K562 (cell line): ENCODE measurements at regions not wholly inside any gene's neighbourhood (a gene's known extent, or its start where the extent isn't known, plus 50 kb on each side); places are given as distances from the start of the nearest gene placed in this dataset.

Experiments
- ATAC-seq: fragments of 200-7000 bp; cut with Tn5 transposase; 3 replicates; pipeline ENCODE4 v1.9.1; 2020; ENCODE audit warnings: moderate library complexity
- BruUV-seq: library from RNA; stranded (reverse); fragments of 400-500 nt; replicated peaks from 2 replicates; lab custom pipeline; 2021; lab: Mats Ljungman, UMichigan
- CTCF ChIA-PET: fragments of 300-600 bp; formaldehyde crosslinking; extraction: SDS; loops from one replicate; lab custom pipeline; 2021; ENCODE audit warnings: low intra/inter-chr PET ratio; lab: Yijun Ruan, JAX
- POLR2A ChIA-PET: fragments of 300-600, 350-650 bp; sonication (Branson Sonifier 250); formaldehyde crosslinking; extraction: SDS; loops from one replicate; lab custom pipeline; 2021; ENCODE audit warnings: antibody characterized with exemption, inconsistent platforms; lab: Yijun Ruan, JAX
- DNase-seq, 4 experiments: peaks; one replicate each; pipeline versions ENCODE4 v3.0.0 to v3.0.0-alpha.2; 2011 to 2018; ENCODE audit warnings: low spot score in 3 of 4, mixed read lengths in 3 of 4; ENCODE audit errors: extremely low read depth in 1 of 4
- FAIRE-seq: peaks from 2 replicates; lab custom pipeline; 2011; peaks lifted over from hg19 to GRCh38; lab: Jason Lieb, UNC
- H2AFZ ChIP-seq: 2 replicates; pipeline ENCODE4 v1.6.0; 2011; ENCODE audit warnings: low read depth, low read length, control low read depth, inconsistent platforms
- H3K27ac ChIP-seq: fragments of 200-600 bp; 3 replicates; pipeline ENCODE4 v1.8.0; 2011; ENCODE audit warnings: low read depth, mild to moderate bottlenecking, control low read depth, inconsistent platforms, low read length, moderate library complexity, mixed read lengths; ENCODE audit errors: extremely low read depth
- H3K27me3 ChIP-seq, 2 experiments: fragments of 300-600 bp in 1 of 2; 2 replicates in 1 of 2; 3 replicates in 1 of 2; pipeline versions ENCODE4 v1.6.0 to v1.8.0; 2011; ENCODE audit warnings: inconsistent platforms in 2 of 2, low read length in 2 of 2, mild to moderate bottlenecking in 1 of 2, mixed read lengths in 1 of 2, moderate library complexity in 1 of 2; ENCODE audit not compliant: control insufficient read depth in 2 of 2, insufficient read depth in 2 of 2
- H3K36me3 ChIP-seq: fragments of 300-600 bp; 3 replicates; pipeline ENCODE4 v1.8.0; 2011; ENCODE audit warnings: mild to moderate bottlenecking, low read length, inconsistent platforms; ENCODE audit not compliant: control insufficient read depth, insufficient read depth
- H3K4me1 ChIP-seq, 2 experiments: fragments of 200-600 bp in 1 of 2; replicated peaks in 1 of 2; 2 replicates in 1 of 2; 3 replicates in 1 of 2; pipeline versions ENCODE4 v1.5.1 to v1.8.0; 2011; ENCODE audit warnings: inconsistent platforms in 2 of 2, low read length in 2 of 2, mild to moderate bottlenecking in 1 of 2, mixed read lengths in 1 of 2, moderate library complexity in 1 of 2; ENCODE audit not compliant: control insufficient read depth in 2 of 2, insufficient read depth in 2 of 2
- H3K4me2 ChIP-seq: 2 replicates; pipeline ENCODE4 v1.6.1; 2011; ENCODE audit warnings: low read length, control low read depth, inconsistent platforms, mixed read lengths; ENCODE audit not compliant: insufficient read depth
- H3K4me3 ChIP-seq: fragments of 200-600 bp; sonication (generic), shearing (Covaris generic); 2 replicates; pipeline ENCODE4 v1.5.1; 2016; ENCODE audit warnings: control low read depth, inconsistent platforms
- H3K79me2 ChIP-seq: fragments of 200-600 bp; 3 replicates; pipeline ENCODE4 v1.8.0; 2011; ENCODE audit warnings: low read length, inconsistent platforms; ENCODE audit not compliant: control insufficient read depth, insufficient read depth
- H3K9ac ChIP-seq, 2 experiments: 2 replicates each; pipeline versions ENCODE4 v1.6.0 to v1.6.1; 2011; ENCODE audit warnings: low read depth in 2 of 2, low read length in 2 of 2, control low read depth in 1 of 2, inconsistent platforms in 1 of 2, mild to moderate bottlenecking in 1 of 2, mixed read lengths in 1 of 2; ENCODE audit not compliant: insufficient read depth in 1 of 2
- H3K9me1 ChIP-seq: one replicate; pipeline ENCODE4 v1.6.0; 2011; ENCODE audit warnings: inconsistent platforms, mild to moderate bottlenecking, low read length, moderate library complexity; ENCODE audit not compliant: control insufficient read depth, insufficient read depth
- H3K9me3 ChIP-seq: replicated peaks from 2 replicates; pipeline ENCODE4 v1.5.1; 2011; ENCODE audit warnings: low read depth, low read length, inconsistent platforms; ENCODE audit not compliant: control insufficient read depth, insufficient read depth
- H4K20me1 ChIP-seq: replicated peaks from 2 replicates; pipeline ENCODE4 v1.6.1; 2011; ENCODE audit warnings: low read length, inconsistent platforms, mixed read lengths; ENCODE audit not compliant: control insufficient read depth, insufficient read depth
- C11orf30 ChIP-seq: fragments of 450-650 bp; IDR thresholded peaks from 2 replicates; pipeline ENCODE4 v1.6.1; 2016; ENCODE audit warnings: low read depth, mild to moderate bottlenecking
- CUX1 ChIP-seq: fragments of 200-800 bp; sonication (Bioruptor generic); IDR thresholded peaks from 2 replicates; pipeline ENCODE4 v1.6.1; 2016; ENCODE audit warnings: missing genetic modification characterization, missing compliant biosample characterization
- DMBX1 ChIP-seq: fragments of 250-450 bp; sonication (Bioruptor Pico); IDR thresholded peaks from 2 replicates; pipeline ENCODE4 v1.8.0; 2022; ENCODE audit warnings: inconsistent platforms, mild to moderate bottlenecking, moderate library complexity, borderline replicate concordance
- PKNOX1 ChIP-seq: fragments of 450-650 bp; IDR thresholded peaks from 2 replicates; pipeline ENCODE4 v1.6.1; 2016
- RBFOX2 ChIP-seq: fragments of 200-400 bp; formaldehyde crosslinking; IDR thresholded peaks from 2 replicates; pipeline ENCODE4 v1.6.1; 2017; ENCODE audit warnings: low read depth, mild to moderate bottlenecking, low read length, moderate library complexity
- TAL1 ChIP-seq: fragments of 450-650 bp; IDR thresholded peaks from 2 replicates; pipeline ENCODE4 v1.6.1; 2016; ENCODE audit warnings: mild to moderate bottlenecking
- ZC3H4 ChIP-seq: sonication (generic); formaldehyde crosslinking; IDR thresholded peaks from 2 replicates; pipeline ENCODE4 v1.9.0; 2021; ENCODE audit warnings: missing genetic modification reagents, borderline replicate concordance
- ZNF592 ChIP-seq: fragments of 450-650 bp; IDR thresholded peaks from 2 replicates; pipeline ENCODE4 v1.6.1; 2017; ENCODE audit warnings: antibody characterized with exemption, mild to moderate bottlenecking
- WGBS: fragments of 100-300 bp; shearing (Covaris generic); methylation state at CpG from one replicate; pipeline ENCODE4 v1.1.6; 2016; ENCODE audit warnings: low coverage, mixed read lengths; ENCODE audit not compliant: insufficient coverage; ENCODE audit errors: missing lambda C conversion rate; 5-methylcytosine and 5-hydroxymethylcytosine counted together
- in situ Hi-C: fragments of 300-500 bp; cut with MboI; formaldehyde crosslinking; loops from 4 replicates; pipeline ENCODE4 v1.15.0; 2018; ENCODE audit warnings: inconsistent platforms, mixed read lengths
- intact Hi-C: fragments of 100-400 bp; cut with micrococcal nuclease; formaldehyde crosslinking; loops from 2 replicates; pipeline ENCODE4 v1.14.2; 2022

GRCh38 chr7:18174996-18175395 lies 147.3 kb upstream of the PRPS1L1 start (continued):
- TF ChIP-seq DMBX1 (CRISPR knock-in tag), result peak; percentile 64; the same call in 1 of the 2 replicates
- 0 out of 2 replicates have a peak, but pooled peaks have one; percentile 35 for TF ChIP-seq RBFOX2
- no peak for TF ChIP-seq ZC3H4 (CRISPR knock-in tag)

GRCh38 chr7:18175801-18176450 lies 148.3 kb upstream of the PRPS1L1 start:
- FAIRE-seq, result no peak
- H4K20me1 ChIP-seq, result no peaks in the 10 kb centered on the region
- H3K9ac ChIP-seq, result peak overlapping the region in 1 of 2 experiments; percentile 40; a peak in 2 of 4 replicates
- H2AFZ ChIP-seq, result peak overlapping the region; percentile 53
- WGBS, result 2% methylated on average over 2 of the region's 2 CpGs
- H3K4me1 ChIP-seq, result peaks cover 13 to 48% of the 10 kb centered on the region in 2 experiments
- H3K27me3 ChIP-seq, result no peaks in the 10 kb centered on the region
- intact Hi-C loops, result loop anchor here (5.0 kb wide), 4 partner anchors 36 to 146 kb away; no protein-coding TSS in a partner anchor
- H3K9me3 ChIP-seq, result 0 out of 2 replicates have a peak, but pooled peaks cover 1% of the 10 kb centered on the region
- H3K36me3 ChIP-seq, result no peaks in the 10 kb centered on the region; the same call in 2 of the 3 replicates
- DNase-seq, result peak in 1 of 4 experiments; percentile 24
- peak overlapping the region; percentile 88 for H3K27ac ChIP-seq
- H3K4me3 ChIP-seq, result no peak overlapping the region
- POLR2A ChIA-PET, result interaction anchor here (1.2 kb wide), 1 partner anchor 9 kb away, joined by 3 read pairs; no protein-coding TSS in a partner anchor
- in situ Hi-C loops, result no loop called here
- H3K4me2 ChIP-seq, result 0 out of 2 replicates have a peak overlapping the region, but pooled peaks have one; percentile 20
- no peak for ATAC-seq
- CTCF ChIA-PET, result no interaction called here
- H3K9me1 ChIP-seq, result no peaks in the 10 kb centered on the region
- no TSS peak for BruUV-seq
- H3K79me2 ChIP-seq, result no peaks in the 10 kb centered on the region
- TF ChIP-seq ZNF592 (0 out of 2 replicates have a peak, but pooled peaks have one; percentile 23), PKNOX1 (0 out of 2 replicates have a peak, but pooled peaks have one; percentile 4), TAL1 (peak; percentile 33; the same call in 1 of the 2 replicates), C11orf30 (peak; percentile 84), CUX1 (CRISPR knock-in tag) (no peak)
